CD14-positive monocyte (primary cell): ENCODE measurements at regions not wholly inside any gene's neighbourhood (a gene's known extent, or its start where the extent isn't known, plus 50 kb on each side); places are given as distances from the start of the nearest gene placed in this dataset.

Experiments used
- DNase-seq, 3 donors: peaks; one replicate each; pipeline ENCODE4 v3.0.0-alpha.2; 2011 to 2022
- H2AFZ ChIP-seq: 2 replicates; pipeline ENCODE4 v1.6.0; 2012; ENCODE audit warnings: mild to moderate bottlenecking, low read depth, low read length, inconsistent platforms; ENCODE audit not compliant: insufficient read depth, poor library complexity, severe bottlenecking
- H3K27ac ChIP-seq, 2 donors: 1 replicate in 1 of 2; 2 replicates in 1 of 2; pipeline ENCODE4 v1.5.1; 2012 to 2013; ENCODE audit warnings: low read length in 2 of 2, control low read depth in 1 of 2, inconsistent platforms in 1 of 2, low read depth in 1 of 2, mild to moderate bottlenecking in 1 of 2
- H3K27me3 ChIP-seq, 2 donors: one replicate each; pipeline versions ENCODE4 v1.6.0 to v1.6.1; 2011 to 2013; ENCODE audit warnings: low read length in 2 of 2; ENCODE audit not compliant: control insufficient read depth in 2 of 2, insufficient read depth in 2 of 2
- H3K36me3 ChIP-seq, 2 donors: replicated peaks in 1 of 2; 1 replicate in 1 of 2; 2 replicates in 1 of 2; pipeline versions ENCODE4 v1.5.1 to v1.6.1; 2012 to 2013; ENCODE audit warnings: low read length in 2 of 2, control low read depth in 1 of 2, inconsistent platforms in 1 of 2, mild to moderate bottlenecking in 1 of 2; ENCODE audit not compliant: insufficient read depth in 2 of 2, control insufficient read depth in 1 of 2
- H3K4me1 ChIP-seq, 2 donors: 1 replicate in 1 of 2; 2 replicates in 1 of 2; pipeline versions ENCODE4 v1.5.1 to v1.6.1; 2012 to 2013; ENCODE audit warnings: low read length in 2 of 2, control low read depth in 1 of 2, inconsistent platforms in 1 of 2, mild to moderate bottlenecking in 1 of 2, moderate library complexity in 1 of 2; ENCODE audit not compliant: insufficient read depth in 2 of 2, control insufficient read depth in 1 of 2
- H3K4me2 ChIP-seq: replicated peaks from 2 replicates; pipeline ENCODE3; 2012; ENCODE audit warnings: low read length, moderate library complexity, mild to moderate bottlenecking; ENCODE audit not compliant: poor library complexity, severe bottlenecking; ENCODE audit errors: extremely low read depth
- H3K4me3 ChIP-seq, 3 experiments: fragments of 200-600 bp in 1 of 3; sonication (generic) in 1 of 3; replicated peaks in 1 of 3; 1 replicate in 2 of 3; 2 replicates in 1 of 3; pipeline ENCODE4 v1.5.1; 2011 to 2013; ENCODE audit warnings: low read length in 3 of 3, mild to moderate bottlenecking in 3 of 3, control low read depth in 2 of 3, low read depth in 2 of 3, inconsistent platforms in 1 of 3, moderate library complexity in 1 of 3
- H3K79me2 ChIP-seq: 2 replicates; pipeline ENCODE4 v1.6.0; 2012; ENCODE audit warnings: mild to moderate bottlenecking, control low read depth, inconsistent platforms, low read length, moderate library complexity; ENCODE audit not compliant: insufficient read depth
- H3K9ac ChIP-seq: 2 replicates; pipeline ENCODE4 v1.6.0; 2017; ENCODE audit warnings: low read length, mild to moderate bottlenecking; ENCODE audit not compliant: insufficient read depth, poor library complexity, severe bottlenecking
- H3K9me3 ChIP-seq, 2 donors: replicated peaks in 1 of 2; 1 replicate in 1 of 2; 2 replicates in 1 of 2; pipeline versions ENCODE4 v1.5.1 to v1.6.1; 2012 to 2013; ENCODE audit warnings: low read length in 2 of 2, control low read depth in 1 of 2; ENCODE audit not compliant: control insufficient read depth in 1 of 2, insufficient read depth in 1 of 2
- H4K20me1 ChIP-seq: 2 replicates; pipeline ENCODE4 v1.6.0; 2012; ENCODE audit warnings: mild to moderate bottlenecking, low read length, control low read depth, moderate library complexity; ENCODE audit not compliant: insufficient read depth
- H3K27ac Mint-ChIP-seq, 7 donors: one replicate each; pipeline ENCODE4 v1.8.0; 2020; ENCODE audit warnings: mild to moderate bottlenecking in 7 of 7, mixed read lengths in 7 of 7, moderate library complexity in 6 of 7, inconsistent platforms in 2 of 7
- H3K27me3 Mint-ChIP-seq, 3 donors: one replicate each; pipeline ENCODE4 v1.8.0; 2021 to 2022; ENCODE audit warnings: low read depth in 3 of 3, mild to moderate bottlenecking in 3 of 3, mixed read lengths in 3 of 3, moderate library complexity in 3 of 3, inconsistent platforms in 1 of 3
- H3K36me3 Mint-ChIP-seq, 2 donors: one replicate each; pipeline ENCODE4 v1.8.0; 2020; ENCODE audit warnings: mixed read lengths in 2 of 2, inconsistent platforms in 1 of 2, mild to moderate bottlenecking in 1 of 2
- H3K4me1 Mint-ChIP-seq: one replicate; pipeline ENCODE4 v1.8.0; 2020; ENCODE audit warnings: mild to moderate bottlenecking, mixed read lengths
- H3K4me3 Mint-ChIP-seq, 2 donors: one replicate each; pipeline ENCODE4 v1.8.0; 2020; ENCODE audit warnings: mild to moderate bottlenecking in 2 of 2, mixed read lengths in 2 of 2, moderate library complexity in 1 of 2
- H3K9me3 Mint-ChIP-seq, 7 donors: one replicate each; pipeline ENCODE4 v1.8.0; 2020 to 2022; ENCODE audit warnings: mixed read lengths in 7 of 7, mild to moderate bottlenecking in 6 of 7, moderate library complexity in 6 of 7, inconsistent platforms in 2 of 7
- CTCF ChIP-seq: fragments of 200-600 bp; IDR thresholded peaks from one replicate; pipeline ENCODE4 v1.8.0; 2022; ENCODE audit warnings: antibody characterized with exemption, mild to moderate bottlenecking
- WGBS: methylation state at CpG from one replicate; pipeline ENCODE4 v1.1.5; 2013; ENCODE audit warnings: missing lambda C conversion rate; ENCODE audit not compliant: insufficient coverage; 5-methylcytosine and 5-hydroxymethylcytosine counted together
- intact Hi-C, 2 donors: fragments of 100-400 bp; cut with micrococcal nuclease; formaldehyde crosslinking; loops; one replicate each; pipeline versions ENCODE4 v1.15.0 to v1.15.1; 2023

DNA sequence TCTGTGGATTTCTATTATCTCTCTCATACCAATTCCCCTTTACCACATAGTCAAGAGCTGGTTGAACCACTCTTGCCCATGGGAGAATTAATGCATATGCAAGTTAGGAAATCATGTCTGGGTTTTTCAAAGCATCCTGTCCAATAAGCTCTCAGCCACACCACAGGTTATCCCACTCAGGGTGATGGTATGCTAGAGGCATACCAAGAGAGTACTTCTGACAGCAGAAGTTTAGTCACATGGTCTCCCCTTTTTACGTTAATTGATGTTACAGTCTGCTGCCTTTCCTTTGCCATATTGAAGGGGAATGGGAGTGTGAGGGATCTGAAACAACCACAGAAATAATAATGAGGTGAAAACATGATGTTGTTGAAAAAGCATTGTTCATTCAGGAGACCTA, 135.8 kb upstream of the PBX1 start:
- H3K27ac Mint-ChIP-seq: no peak overlapping the region
- Histone ChIP-seq H3K4me3 (no peak overlapping the region), H3K9me3 (no peaks in the 10 kb centered on the region), H3K79me2 (no peaks in the 10 kb centered on the region), H3K36me3 (no peaks in the 10 kb centered on the region), H3K27ac (no peak overlapping the region), H3K27me3 (no peaks in the 10 kb centered on the region), H3K4me2 (no peak overlapping the region), H4K20me1 (no peaks in the 10 kb centered on the region), H2AFZ (no peak overlapping the region), H3K4me1 (no peaks in the 10 kb centered on the region), H3K9ac (no peak overlapping the region)
- H3K4me1 Mint-ChIP-seq: no peaks in the 10 kb centered on the region
- no peak overlapping the region for H3K4me3 Mint-ChIP-seq
- no peaks in the 10 kb centered on the region for H3K36me3 Mint-ChIP-seq
- no peaks in the 10 kb centered on the region for H3K27me3 Mint-ChIP-seq
- TF ChIP-seq CTCF: no peak
- intact Hi-C loops: no loop called here
- 100% methylated on average over 1 of the region's 1 CpG for WGBS
- peaks cover 0 to 4% (median 1%) of the 10 kb centered on the region in 7 donors for H3K9me3 Mint-ChIP-seq
- DNase-seq: no peak

- peaks cover 0 to 2% (median 0%) of the 10 kb centered on the region in 3 donors for H3K27me3 Mint-ChIP-seq
- no peaks in the 10 kb centered on the region for H3K4me1 ChIP-seq
- WGBS: 60% methylated on average over 1 of the region's 3 CpGs
- no peaks in the 10 kb centered on the region for H4K20me1 ChIP-seq
- no peak overlapping the region for H3K4me2 ChIP-seq
- H3K4me3 Mint-ChIP-seq: no peak overlapping the region
- no peak overlapping the region for H3K27ac Mint-ChIP-seq
- DNase-seq: no peak
- TF ChIP-seq CTCF: no peak
- no peaks in the 10 kb centered on the region for H3K36me3 ChIP-seq
- H3K4me3 ChIP-seq: no peak overlapping the region
- H3K79me2 ChIP-seq: no peaks in the 10 kb centered on the region
- intact Hi-C loops: no loop called here
- peaks cover 0 to 6% (median 2%) of the 10 kb centered on the region in 7 donors for H3K9me3 Mint-ChIP-seq
- peaks cover 2% of the 10 kb centered on the region for H3K4me1 Mint-ChIP-seq
- no peak overlapping the region for H3K27ac ChIP-seq
- H3K9me3 ChIP-seq: no peaks in the 10 kb centered on the region
- H3K27me3 ChIP-seq: no peaks in the 10 kb centered on the region
- H3K9ac ChIP-seq: no peak overlapping the region
- no peak overlapping the region for H2AFZ ChIP-seq
- no peaks in the 10 kb centered on the region for H3K36me3 Mint-ChIP-seq
Measured at GRCh38 chr1:164433141-164433817, 125.7 kb upstream of the PBX1 start.
